ENCODE measurements at regions not wholly inside any gene's neighbourhood (a gene's known extent, or its start where the extent isn't known, plus 50 kb on each side); places are given as distances from the start of the nearest gene placed in this dataset.

GRCh38 chr1:118297521-118297920, 112.5 kb upstream of the SPAG17 start:
- no peaks in the 10 kb centered on the region for H3K9me3 ChIP-seq
- intact Hi-C loops (cut with DNase I) = no loop called here
- no peaks in the 10 kb centered on the region for H3K4me1 ChIP-seq
- TF ChIP-seq POLR2A (IDR thresholded peaks at IDR 0.05) = no peak
- TF ChIP-seq, protein P1, sequence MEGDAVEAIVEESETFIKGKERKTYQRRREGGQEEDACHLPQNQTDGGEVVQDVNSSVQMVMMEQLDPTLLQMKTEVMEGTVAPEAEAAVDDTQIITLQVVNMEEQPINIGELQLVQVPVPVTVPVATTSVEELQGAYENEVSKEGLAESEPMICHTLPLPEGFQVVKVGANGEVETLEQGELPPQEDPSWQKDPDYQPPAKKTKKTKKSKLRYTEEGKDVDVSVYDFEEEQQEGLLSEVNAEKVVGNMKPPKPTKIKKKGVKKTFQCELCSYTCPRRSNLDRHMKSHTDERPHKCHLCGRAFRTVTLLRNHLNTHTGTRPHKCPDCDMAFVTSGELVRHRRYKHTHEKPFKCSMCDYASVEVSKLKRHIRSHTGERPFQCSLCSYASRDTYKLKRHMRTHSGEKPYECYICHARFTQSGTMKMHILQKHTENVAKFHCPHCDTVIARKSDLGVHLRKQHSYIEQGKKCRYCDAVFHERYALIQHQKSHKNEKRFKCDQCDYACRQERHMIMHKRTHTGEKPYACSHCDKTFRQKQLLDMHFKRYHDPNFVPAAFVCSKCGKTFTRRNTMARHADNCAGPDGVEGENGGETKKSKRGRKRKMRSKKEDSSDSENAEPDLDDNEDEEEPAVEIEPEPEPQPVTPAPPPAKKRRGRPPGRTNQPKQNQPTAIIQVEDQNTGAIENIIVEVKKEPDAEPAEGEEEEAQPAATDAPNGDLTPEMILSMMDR (IDR thresholded peaks at IDR 0.05) = no peak
- no peaks in the 10 kb centered on the region for H3K36me3 ChIP-seq
- ATAC-seq (no peak), DNase-seq (no peak)
- H3K4me3 ChIP-seq = no peak overlapping the region
- no peaks in the 10 kb centered on the region for H3K27me3 ChIP-seq
- H3K27ac ChIP-seq = no peak overlapping the region

- Histone ChIP-seq H3K4me1 (no peaks in the 10 kb centered on the region), H3K36me3 (no peaks in the 10 kb centered on the region), H3K4me3 (no peak overlapping the region), H3K27me3 (no peaks in the 10 kb centered on the region), H3K9me3 (no peaks in the 10 kb centered on the region), H3K27ac (no peak overlapping the region)
- TF ChIP-seq POLR2A (IDR thresholded peaks at IDR 0.05) = no peak
- TF ChIP-seq, protein P1 (IDR thresholded peaks at IDR 0.05) = no peak
- intact Hi-C loops (cut with DNase I) = no loop called here
- WGBS (ENCODE audit: insufficient coverage, low coverage, low lambda C conversion rate, missing lambda C conversion rate) = 75% methylated on average over 4 of the region's 6 CpGs
- ATAC-seq (no peak), DNase-seq (no peak)
Measured at GRCh38 chr1:118294875-118295642, 110.0 kb upstream of the SPAG17 start.

GRCh38 chr1:118291661-118292060, 106.6 kb upstream of the SPAG17 start:
- H3K4me1 ChIP-seq = no peaks in the 10 kb centered on the region
- intact Hi-C loops (cut with DNase I) = no loop called here
- H3K9me3 ChIP-seq = no peaks in the 10 kb centered on the region
- WGBS (ENCODE audit: insufficient coverage, low coverage, low lambda C conversion rate, missing lambda C conversion rate) = 73% methylated on average over 2 of the region's 6 CpGs
- H3K36me3 ChIP-seq = no peaks in the 10 kb centered on the region
- DNase-seq = no peak
- no peak overlapping the region for H3K4me3 ChIP-seq
- no peak for ATAC-seq
- no peak overlapping the region for H3K27ac ChIP-seq
- TF ChIP-seq, protein P1 (IDR thresholded peaks at IDR 0.05) = no peak
- TF ChIP-seq POLR2A (IDR thresholded peaks at IDR 0.05) = no peak
- H3K27me3 ChIP-seq = no peaks in the 10 kb centered on the region

GRCh38 chr1:118290571-118290970, 105.5 kb upstream of the SPAG17 start:
- H3K27me3 ChIP-seq = no peaks in the 10 kb centered on the region
- no peak for TF ChIP-seq POLR2A (IDR thresholded peaks at IDR 0.05)
- TF ChIP-seq, protein P1 (IDR thresholded peaks at IDR 0.05) = no peak
- intact Hi-C loops (cut with DNase I) = no loop called here
- 53% methylated on average over 3 of the region's 6 CpGs for WGBS (ENCODE audit: insufficient coverage, low coverage, low lambda C conversion rate, missing lambda C conversion rate)
- ATAC-seq (no peak), DNase-seq (no peak)
- H3K27ac ChIP-seq = no peak overlapping the region
- H3K4me1 ChIP-seq = no peaks in the 10 kb centered on the region
- no peaks in the 10 kb centered on the region for H3K36me3 ChIP-seq
- no peak overlapping the region for H3K4me3 ChIP-seq
- H3K9me3 ChIP-seq = no peaks in the 10 kb centered on the region
